Osteocyte (in vitro differentiated cells): ENCODE measurements at regions not wholly inside any gene's neighbourhood (a gene's known extent, or its start where the extent isn't known, plus 50 kb on each side); places are given as distances from the start of the nearest gene placed in this dataset.
A peak's percentile ranks its signal among the peaks of the same experiment; 100 is the strongest.

Experiments used
- DNase-seq: peaks from one replicate; pipeline ENCODE4 v3.0.0; 2021; ENCODE audit warnings: mixed read lengths; ENCODE audit not compliant: unreplicated experiment; ENCODE audit errors: extremely low spot score
- H3K27ac Mint-ChIP-seq: one replicate; pipeline ENCODE4 v1.8.0; 2021; ENCODE audit warnings: mild to moderate bottlenecking, mixed read lengths; ENCODE audit not compliant: unreplicated experiment
- H3K27me3 Mint-ChIP-seq: one replicate; pipeline ENCODE4 v1.8.0; 2021; ENCODE audit warnings: mixed read lengths; ENCODE audit not compliant: unreplicated experiment
- H3K36me3 Mint-ChIP-seq: one replicate; pipeline ENCODE4 v1.8.0; 2021; ENCODE audit warnings: mixed read lengths; ENCODE audit not compliant: unreplicated experiment
- H3K4me1 Mint-ChIP-seq: one replicate; pipeline ENCODE4 v1.8.0; 2021; ENCODE audit warnings: mixed read lengths; ENCODE audit not compliant: unreplicated experiment
- H3K4me3 Mint-ChIP-seq: one replicate; pipeline ENCODE4 v1.8.0; 2021; ENCODE audit warnings: mild to moderate bottlenecking, moderate library complexity, mixed read lengths; ENCODE audit not compliant: unreplicated experiment
- H3K9me3 Mint-ChIP-seq: one replicate; pipeline ENCODE4 v1.8.0; 2021; ENCODE audit warnings: mixed read lengths; ENCODE audit not compliant: unreplicated experiment
- CTCF ChIP-seq: fragments of 200-600 bp; sonication (generic); IDR thresholded peaks from 2 replicates; pipeline ENCODE4 v1.5.0; 2021; ENCODE audit warnings: antibody characterized with exemption, mild to moderate bottlenecking, moderate library complexity

DNA sequence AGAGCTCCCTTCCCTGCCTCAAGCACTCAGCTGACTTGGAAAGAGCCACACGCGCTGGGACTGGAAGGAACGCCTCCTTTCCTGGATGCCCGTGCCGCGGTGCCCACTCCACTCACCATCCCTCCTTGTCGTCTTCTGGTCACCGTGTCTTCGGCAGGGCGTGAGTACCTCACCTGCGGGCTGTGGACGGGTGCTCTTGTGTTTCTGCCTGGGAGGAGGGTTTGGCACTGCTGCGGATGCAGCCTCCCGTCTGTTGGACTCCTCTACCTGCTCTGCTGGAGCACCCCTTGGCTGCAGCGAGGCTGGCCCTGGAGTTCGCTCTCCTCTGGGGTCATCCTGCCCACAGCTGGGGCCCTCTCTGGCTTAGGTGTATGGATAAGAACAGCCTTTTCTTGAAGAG, 612.7 kb downstream of the BRD1 start:
- Mint-ChIP-seq H3K27ac (no peak overlapping the region), H3K4me3 (no peak overlapping the region), H3K4me1 (no peaks in the 10 kb centered on the region), H3K36me3 (no peaks in the 10 kb centered on the region), H3K9me3 (peaks cover 42% of the 10 kb centered on the region), H3K27me3 (no peaks in the 10 kb centered on the region)
- DNase-seq: peak; percentile 79
- TF ChIP-seq CTCF: no peak

GRCh38 chr22:49213731-49214352, 613.8 kb downstream of the BRD1 start:
- no peaks in the 10 kb centered on the region for H3K4me1 Mint-ChIP-seq
- H3K27me3 Mint-ChIP-seq: no peaks in the 10 kb centered on the region
- H3K27ac Mint-ChIP-seq: no peak overlapping the region
- no peaks in the 10 kb centered on the region for H3K36me3 Mint-ChIP-seq
- H3K9me3 Mint-ChIP-seq: peaks cover 41% of the 10 kb centered on the region
- DNase-seq: peak; percentile 66
- TF ChIP-seq CTCF: no peak
- H3K4me3 Mint-ChIP-seq: no peak overlapping the region

DNA sequence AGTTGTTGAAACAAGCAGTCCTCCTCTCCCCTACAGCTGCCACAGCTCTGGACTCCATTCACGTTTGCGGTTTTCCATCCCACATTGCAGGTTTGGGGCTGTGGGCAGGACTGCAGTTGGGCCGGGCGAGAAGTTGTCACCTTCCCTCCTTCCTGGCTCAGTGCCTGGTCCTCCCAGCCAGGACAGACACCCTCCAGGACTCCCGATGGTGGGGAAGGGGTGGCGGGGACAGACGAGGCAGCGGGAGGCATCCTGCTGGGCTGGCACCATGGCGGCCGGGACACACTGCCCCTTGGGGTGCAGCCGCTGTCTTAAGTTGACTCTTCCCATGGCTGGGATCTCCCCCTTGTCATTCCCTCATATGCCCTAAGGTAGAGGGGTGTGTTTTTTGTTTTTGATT, 615.2 kb downstream of the BRD1 start:
- Mint-ChIP-seq H3K27ac (no peak overlapping the region), H3K36me3 (no peaks in the 10 kb centered on the region), H3K9me3 (peaks cover 34% of the 10 kb centered on the region), H3K4me3 (no peak overlapping the region), H3K27me3 (no peaks in the 10 kb centered on the region), H3K4me1 (no peaks in the 10 kb centered on the region)
- TF ChIP-seq CTCF: no peak
- peak; percentile 71 for DNase-seq

GRCh38 chr22:49212002-49212401, 615.7 kb downstream of the BRD1 start:
- Mint-ChIP-seq H3K4me3 (no peak overlapping the region), H3K36me3 (no peaks in the 10 kb centered on the region), H3K4me1 (no peaks in the 10 kb centered on the region), H3K27ac (no peak overlapping the region), H3K27me3 (no peaks in the 10 kb centered on the region), H3K9me3 (peaks cover 34% of the 10 kb centered on the region)
- peak; percentile 77 for DNase-seq
- TF ChIP-seq CTCF: no peak

- no peak overlapping the region for H3K4me3 Mint-ChIP-seq
- no peaks in the 10 kb centered on the region for H3K36me3 Mint-ChIP-seq
- no peak for TF ChIP-seq CTCF
- H3K4me1 Mint-ChIP-seq: no peaks in the 10 kb centered on the region
- peak; percentile 66 for DNase-seq
- H3K27me3 Mint-ChIP-seq: no peaks in the 10 kb centered on the region
- peaks cover 38% of the 10 kb centered on the region for H3K9me3 Mint-ChIP-seq
- no peak overlapping the region for H3K27ac Mint-ChIP-seq
These were observed 616.5 kb downstream of the BRD1 start for GRCh38 chr22:49211176-49211575.
